Caco-2 (cell line): ENCODE measurements at regions not wholly inside any gene's neighbourhood (a gene's known extent, or its start where the extent isn't known, plus 50 kb on each side); places are given as distances from the start of the nearest gene placed in this dataset.
"Not testable (repeated sequence)": the region's sequence is repeated elsewhere in the genome, so short reads cannot be mapped to it uniquely, and the experiment has no call there.

Experiments used
- BruUV-seq: library from RNA; stranded (reverse); fragments of 400-500 nt; replicated peaks from 2 replicates; lab custom pipeline; 2021; lab: Mats Ljungman, UMichigan
- CTCF ChIA-PET: fragments of 300-600 bp; sonication (Branson Sonifier 250); formaldehyde crosslinking; loops from one replicate; lab custom pipeline; 2022; ENCODE audit warnings: antibody characterized with exemption; lab: Charles Lee
- POLR2A ChIA-PET: fragments of 300-600 bp; sonication (Branson Sonifier 250); formaldehyde crosslinking; loops from one replicate; lab custom pipeline; 2022; ENCODE audit warnings: antibody characterized with exemption; lab: Charles Lee
- DNase-seq, 2 experiments: peaks; one replicate each; pipeline versions ENCODE4 v3.0.0 to v3.0.0-alpha.2; 2020 to 2022
- H3K27me3 ChIP-seq: replicated peaks from 2 replicates; pipeline ENCODE4 v1.6.0; 2011; ENCODE audit warnings: low read length; ENCODE audit not compliant: control insufficient read depth, insufficient read depth
- H3K36me3 ChIP-seq: 2 replicates; pipeline ENCODE4 v1.5.1; 2011; ENCODE audit warnings: low read length; ENCODE audit not compliant: control insufficient read depth, insufficient read depth
- H3K4me1 ChIP-seq: fragments of 250-450 bp; sonication (Bioruptor Pico); 2 replicates; pipeline ENCODE4 v1.5.1; 2020; ENCODE audit warnings: mild to moderate bottlenecking
- H3K4me3 ChIP-seq: 2 replicates; pipeline ENCODE4 v1.5.1; 2011; ENCODE audit warnings: low read depth, mild to moderate bottlenecking, control low read depth, low read length
- H3K9me3 ChIP-seq: fragments of 250-450 bp; sonication (Bioruptor Pico); 2 replicates; pipeline ENCODE4 v1.5.1; 2020; ENCODE audit warnings: mild to moderate bottlenecking, moderate library complexity
- H3K27ac Mint-ChIP-seq: one replicate; pipeline ENCODE4 v1.8.0; 2022; ENCODE audit warnings: mixed read lengths; ENCODE audit not compliant: unreplicated experiment
- H3K27me3 Mint-ChIP-seq: one replicate; pipeline ENCODE4 v1.8.0; 2022; ENCODE audit warnings: mixed read lengths; ENCODE audit not compliant: insufficient read depth, unreplicated experiment
- H3K36me3 Mint-ChIP-seq: one replicate; pipeline ENCODE4 v1.8.0; 2022; ENCODE audit warnings: mild to moderate bottlenecking, mixed read lengths; ENCODE audit not compliant: insufficient read depth, unreplicated experiment
- H3K4me1 Mint-ChIP-seq: one replicate; pipeline ENCODE4 v1.8.0; 2022; ENCODE audit warnings: low read depth, mixed read lengths; ENCODE audit not compliant: unreplicated experiment
- H3K4me3 Mint-ChIP-seq: one replicate; pipeline ENCODE4 v1.8.0; 2022; ENCODE audit warnings: mild to moderate bottlenecking, moderate library complexity, mixed read lengths; ENCODE audit not compliant: unreplicated experiment
- H3K9me3 Mint-ChIP-seq: one replicate; pipeline ENCODE4 v1.8.0; 2022; ENCODE audit warnings: mixed read lengths; ENCODE audit not compliant: unreplicated experiment
- intact Hi-C: fragments of 100-400 bp; cut with micrococcal nuclease; formaldehyde crosslinking; loops from one replicate; pipeline ENCODE4 v1.10.0; 2022; ENCODE audit not compliant: unreplicated experiment
- TF ChIP-seq, protein P1 (sequence below), 2 experiments: fragments of 200-600 bp in 1 of 2; IDR thresholded peaks; 1 replicate in 1 of 2; 2 replicates in 1 of 2; pipeline versions ENCODE4 v1.5.1 to v1.8.0; 2011 to 2022; ENCODE audit warnings: antibody characterized with exemption in 1 of 2, control low read depth in 1 of 2, inconsistent platforms in 1 of 2, low read depth in 1 of 2, low read length in 1 of 2, mild to moderate bottlenecking in 1 of 2, moderate library complexity in 1 of 2; ENCODE audit not compliant: insufficient read depth in 1 of 2, severe bottlenecking in 1 of 2, unreplicated experiment in 1 of 2

DNA sequence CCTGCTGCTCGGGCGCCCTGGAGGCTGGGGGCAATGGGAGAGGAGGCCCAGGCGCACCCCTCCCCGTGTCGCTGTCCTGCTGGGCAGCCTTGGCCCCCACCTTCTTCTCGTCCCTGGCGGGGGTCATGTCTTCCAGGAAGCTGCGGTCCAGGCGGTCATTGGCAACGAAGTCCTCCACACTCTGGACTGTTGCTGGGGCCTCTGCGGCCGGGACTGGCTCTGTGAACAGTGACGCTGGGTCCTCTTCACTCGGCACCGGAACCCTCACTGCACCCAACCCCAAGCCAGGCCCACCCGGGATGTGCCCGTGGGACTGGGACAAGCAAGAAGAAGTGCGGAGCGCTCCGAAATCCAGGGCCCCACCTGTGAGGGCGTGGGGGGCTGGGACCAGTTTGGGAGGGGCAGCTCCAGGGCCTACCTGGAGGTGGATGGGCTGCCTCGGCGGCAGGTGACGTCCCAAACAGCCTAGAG, 308.0 kb downstream of the CCDC74A start:
- Histone ChIP-seq H3K4me3 (no peak overlapping the region), H3K27me3 (no peaks in the 10 kb centered on the region), H3K4me1 (no peaks in the 10 kb centered on the region), H3K9me3 (no peaks in the 10 kb centered on the region), H3K36me3 (no peaks in the 10 kb centered on the region)
- intact Hi-C loops: no loop called here
- CTCF ChIA-PET: no interaction called here
- H3K4me1 Mint-ChIP-seq: no peaks in the 10 kb centered on the region
- H3K9me3 Mint-ChIP-seq: no peaks in the 10 kb centered on the region
- H3K27me3 Mint-ChIP-seq: peaks cover 8% of the 10 kb centered on the region
- no peaks in the 10 kb centered on the region for H3K36me3 Mint-ChIP-seq
- no peak overlapping the region for H3K27ac Mint-ChIP-seq
- H3K4me3 Mint-ChIP-seq: no peak overlapping the region
- BruUV-seq: no TSS peak
- DNase-seq: no peak
- POLR2A ChIA-PET: no interaction called here
- TF ChIP-seq, protein P1, sequence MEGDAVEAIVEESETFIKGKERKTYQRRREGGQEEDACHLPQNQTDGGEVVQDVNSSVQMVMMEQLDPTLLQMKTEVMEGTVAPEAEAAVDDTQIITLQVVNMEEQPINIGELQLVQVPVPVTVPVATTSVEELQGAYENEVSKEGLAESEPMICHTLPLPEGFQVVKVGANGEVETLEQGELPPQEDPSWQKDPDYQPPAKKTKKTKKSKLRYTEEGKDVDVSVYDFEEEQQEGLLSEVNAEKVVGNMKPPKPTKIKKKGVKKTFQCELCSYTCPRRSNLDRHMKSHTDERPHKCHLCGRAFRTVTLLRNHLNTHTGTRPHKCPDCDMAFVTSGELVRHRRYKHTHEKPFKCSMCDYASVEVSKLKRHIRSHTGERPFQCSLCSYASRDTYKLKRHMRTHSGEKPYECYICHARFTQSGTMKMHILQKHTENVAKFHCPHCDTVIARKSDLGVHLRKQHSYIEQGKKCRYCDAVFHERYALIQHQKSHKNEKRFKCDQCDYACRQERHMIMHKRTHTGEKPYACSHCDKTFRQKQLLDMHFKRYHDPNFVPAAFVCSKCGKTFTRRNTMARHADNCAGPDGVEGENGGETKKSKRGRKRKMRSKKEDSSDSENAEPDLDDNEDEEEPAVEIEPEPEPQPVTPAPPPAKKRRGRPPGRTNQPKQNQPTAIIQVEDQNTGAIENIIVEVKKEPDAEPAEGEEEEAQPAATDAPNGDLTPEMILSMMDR (IDR thresholded peaks at IDR 0.05; ENCODE audit: insufficient read depth in 1 of 2, low read depth in 1 of 2, low read length in 1 of 2, severe bottlenecking in 1 of 2, unreplicated experiment in 1 of 2): no peak

DNA sequence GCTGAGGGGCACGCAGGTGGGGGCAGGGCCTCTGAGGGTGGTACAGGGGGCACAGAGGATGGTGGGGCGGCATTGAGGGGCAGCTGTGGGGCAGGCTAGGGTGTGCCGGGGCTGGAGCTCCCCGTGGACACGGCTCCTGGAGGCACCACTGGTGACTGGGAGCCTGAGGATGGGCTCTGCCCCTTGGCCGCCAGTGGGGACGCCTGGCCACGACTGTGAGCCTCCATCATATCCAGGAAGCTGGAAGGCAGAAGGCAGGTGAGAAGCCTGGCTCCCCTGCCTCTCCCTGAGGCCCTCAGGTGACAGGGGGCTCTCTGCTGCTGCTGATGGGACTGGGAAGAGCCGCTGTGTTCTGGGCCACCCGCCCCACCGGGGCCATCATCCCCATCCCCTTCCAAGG, 308.4 kb downstream of the CCDC74A start:
- H3K9me3 ChIP-seq, H3K9me3 Mint-ChIP-seq, DNase-seq, H3K36me3 Mint-ChIP-seq, H3K4me3 Mint-ChIP-seq, H3K4me1 ChIP-seq, H3K27ac Mint-ChIP-seq, CTCF ChIA-PET, POLR2A ChIA-PET, BruUV-seq, H3K27me3 Mint-ChIP-seq, H3K36me3 ChIP-seq, H3K4me3 ChIP-seq, intact Hi-C loops, H3K4me1 Mint-ChIP-seq, H3K27me3 ChIP-seq: not testable (repeated sequence)

DNA sequence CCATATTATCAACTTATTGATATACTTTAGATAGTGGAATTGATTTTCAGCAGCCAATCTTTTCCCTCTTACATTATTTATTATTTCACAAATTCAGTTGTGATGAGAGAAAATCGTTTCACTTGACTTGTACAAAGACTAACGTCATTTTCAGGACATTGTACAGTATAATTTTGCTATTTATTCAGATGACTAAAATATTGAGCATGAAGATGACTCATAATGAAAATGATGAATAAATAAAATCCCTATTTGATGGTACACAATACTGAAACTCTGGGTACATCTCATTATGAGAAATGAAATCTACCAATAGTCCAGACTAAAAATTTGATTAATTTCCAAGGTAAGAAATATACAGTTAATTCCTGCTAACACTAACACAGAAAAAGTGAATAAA, 316.4 kb downstream of the CCDC74A start:
- BruUV-seq, H3K9me3 Mint-ChIP-seq, H3K4me3 ChIP-seq, H3K36me3 Mint-ChIP-seq, CTCF ChIA-PET, H3K36me3 ChIP-seq, POLR2A ChIA-PET, H3K27me3 Mint-ChIP-seq, H3K27ac Mint-ChIP-seq, H3K9me3 ChIP-seq, H3K27me3 ChIP-seq, H3K4me1 ChIP-seq, DNase-seq, H3K4me3 Mint-ChIP-seq, H3K4me1 Mint-ChIP-seq, intact Hi-C loops: not testable (repeated sequence)

DNA sequence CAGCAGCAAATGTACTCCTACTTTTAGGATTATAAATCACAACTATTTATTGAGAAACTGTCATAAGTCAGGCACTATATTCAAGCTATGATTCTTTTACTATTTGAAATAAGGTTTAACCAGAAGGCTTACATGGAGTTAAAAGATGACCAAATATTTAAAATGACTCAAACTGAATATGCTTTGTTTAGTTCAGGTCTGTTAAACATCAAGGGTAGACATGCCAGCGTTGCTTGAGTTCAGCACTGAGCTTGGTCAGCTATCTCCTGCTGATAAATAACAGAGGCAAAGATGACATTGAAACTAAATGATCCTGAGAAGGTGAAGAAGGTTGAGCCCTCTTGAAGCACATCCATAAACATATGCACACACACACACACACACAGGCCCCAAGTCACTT, 305.6 kb downstream of the ANKRD30BL start:
- H3K9me3 ChIP-seq, POLR2A ChIA-PET, H3K4me1 Mint-ChIP-seq, H3K4me1 ChIP-seq, H3K4me3 Mint-ChIP-seq, BruUV-seq, H3K4me3 ChIP-seq, DNase-seq, H3K27me3 ChIP-seq, CTCF ChIA-PET, H3K27ac Mint-ChIP-seq, H3K36me3 ChIP-seq, H3K36me3 Mint-ChIP-seq, H3K27me3 Mint-ChIP-seq, intact Hi-C loops, H3K9me3 Mint-ChIP-seq: not testable (repeated sequence)
